A673 (cell line): ENCODE measurements at regions not wholly inside any gene's neighbourhood (a gene's known extent, or its start where the extent isn't known, plus 50 kb on each side); places are given as distances from the start of the nearest gene placed in this dataset.

ENCODE experiments used
- CTCF ChIP-seq: fragments of 300-800, 200-600 bp; sonication (generic); conservative IDR thresholded peaks from 2 replicates; pipeline ENCODE4 v1.5.1; 2017; ENCODE audit warnings: low read depth, mild to moderate bottlenecking, antibody characterized with exemption, low read length, moderate library complexity, mixed read lengths
- EZH2 ChIP-seq: fragments of 200-600 bp; sonication (generic); IDR thresholded peaks from 2 replicates; pipeline ENCODE4 v1.6.1; 2017; ENCODE audit warnings: borderline replicate concordance, low read depth, mild to moderate bottlenecking, mixed read lengths, antibody characterized with exemption, low read length; ENCODE audit not compliant: poor library complexity, severe bottlenecking

- TF ChIP-seq CTCF (no peak), EZH2 (no peak)
Measured at GRCh38 chr3:106305882-106306435, 437.1 kb upstream of the CBLB start.
